Tibial artery (tissue), 4 donors: ENCODE measurements at regions not wholly inside any gene's neighbourhood (a gene's known extent, or its start where the extent isn't known, plus 50 kb on each side); places are given as distances from the start of the nearest gene placed in this dataset.

Experiments
- DNase-seq, 2 donors: peaks; one replicate each; pipeline ENCODE4 v3.0.0-alpha.2; 2019
- H3K27ac ChIP-seq, 2 donors: fragments of 200-600 bp; sonication (generic) in 1 of 2; 1 replicate in 1 of 2; 2 replicates in 1 of 2; pipeline ENCODE4 v1.5.1; 2018 to 2019; ENCODE audit warnings: mild to moderate bottlenecking in 1 of 2
- H3K27me3 ChIP-seq, 2 donors: fragments of 200-600 bp; sonication (generic) in 1 of 2; one replicate each; pipeline versions ENCODE4 v1.5.1 to v1.6.0; 2016 to 2019
- H3K36me3 ChIP-seq, 3 donors: fragments of 200-600 bp; sonication (generic) in 2 of 3; one replicate each; pipeline ENCODE4 v1.5.1; 2016 to 2019; ENCODE audit warnings: mild to moderate bottlenecking in 2 of 3
- H3K4me1 ChIP-seq, 4 donors: fragments of 200-600 bp; sonication (generic) in 2 of 4; 1 replicate in 3 of 4; 2 replicates in 1 of 4; pipeline ENCODE4 v1.5.1; 2016 to 2019
- H3K4me3 ChIP-seq, 2 donors: fragments of 200-600 bp; sonication (generic) in 1 of 2; 1 replicate in 1 of 2; 2 replicates in 1 of 2; pipeline ENCODE4 v1.5.1; 2018 to 2019; ENCODE audit warnings: mild to moderate bottlenecking in 2 of 2
- H3K9me3 ChIP-seq, 3 donors: fragments of 200-600 bp; sonication (generic) in 1 of 3; one replicate each; pipeline ENCODE4 v1.5.1; 2016 to 2019
- CTCF ChIP-seq, 2 experiments: fragments of 200-600 bp in 1 of 2; fragments of 450-650 bp in 1 of 2; IDR thresholded peaks; one replicate each; pipeline ENCODE4 v1.5.1; 2017 to 2019; ENCODE audit warnings: antibody characterized with exemption in 2 of 2, mild to moderate bottlenecking in 1 of 2, moderate library complexity in 1 of 2
- intact Hi-C: fragments of 100-400 bp; cut with DNase I; formaldehyde crosslinking; loops from one replicate; pipeline ENCODE4 v1.15.0; 2023; ENCODE audit warnings: low total_unique reads

DNA sequence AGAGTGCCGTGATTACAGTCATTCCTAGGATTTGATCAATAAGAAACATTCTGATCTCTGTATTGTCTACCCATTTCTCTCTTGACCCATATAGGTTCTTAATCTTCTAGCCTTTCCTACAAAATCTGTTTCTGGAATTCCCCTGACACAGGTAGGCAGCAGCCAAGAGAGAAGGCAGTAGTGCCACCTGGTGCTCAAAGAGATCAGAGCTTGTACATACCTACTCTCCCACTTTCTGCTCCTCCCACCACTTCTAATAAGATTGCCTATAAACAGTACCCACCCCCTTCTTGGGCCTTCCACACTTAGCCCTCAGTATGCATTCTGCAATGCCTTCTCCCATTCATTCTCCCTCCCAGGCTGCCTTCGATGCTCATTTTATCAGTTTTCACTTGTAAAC lies 117.4 kb upstream of the RORB start:
- no peaks in the 10 kb centered on the region for H3K9me3 ChIP-seq
- no peak overlapping the region for H3K27ac ChIP-seq
- intact Hi-C loops = no loop called here
- no peak for TF ChIP-seq CTCF (IDR thresholded peaks at IDR 0.05)
- no peak overlapping the region for H3K4me3 ChIP-seq
- H3K4me1 ChIP-seq = no peaks in the 10 kb centered on the region
- H3K27me3 ChIP-seq = no peaks in the 10 kb centered on the region
- DNase-seq = no peak
- H3K36me3 ChIP-seq = no peaks in the 10 kb centered on the region

- intact Hi-C loops = no loop called here
- TF ChIP-seq CTCF (IDR thresholded peaks at IDR 0.05) = no peak
- Histone ChIP-seq H3K4me3 (no peak overlapping the region), H3K36me3 (no peaks in the 10 kb centered on the region), H3K9me3 (no peaks in the 10 kb centered on the region), H3K27me3 (no peaks in the 10 kb centered on the region), H3K27ac (no peak overlapping the region), H3K4me1 (no peaks in the 10 kb centered on the region)
- DNase-seq = no peak
These were observed 105.3 kb upstream of the RORB start for GRCh38 chr9:74391816-74392215.

- no peaks in the 10 kb centered on the region for H3K36me3 ChIP-seq
- H3K27me3 ChIP-seq = no peaks in the 10 kb centered on the region
- TF ChIP-seq CTCF (IDR thresholded peaks at IDR 0.05) = no peak
- peaks cover 0 to 14% (median 6%) of the 10 kb centered on the region in 3 donors for H3K9me3 ChIP-seq
- H3K27ac ChIP-seq = no peak overlapping the region
- DNase-seq = no peak
- intact Hi-C loops = no loop called here
- no peaks in the 10 kb centered on the region for H3K4me1 ChIP-seq
- H3K4me3 ChIP-seq = no peak overlapping the region
These were observed 93.6 kb upstream of the RORB start for GRCh38 chr9:74403581-74403980.

DNA sequence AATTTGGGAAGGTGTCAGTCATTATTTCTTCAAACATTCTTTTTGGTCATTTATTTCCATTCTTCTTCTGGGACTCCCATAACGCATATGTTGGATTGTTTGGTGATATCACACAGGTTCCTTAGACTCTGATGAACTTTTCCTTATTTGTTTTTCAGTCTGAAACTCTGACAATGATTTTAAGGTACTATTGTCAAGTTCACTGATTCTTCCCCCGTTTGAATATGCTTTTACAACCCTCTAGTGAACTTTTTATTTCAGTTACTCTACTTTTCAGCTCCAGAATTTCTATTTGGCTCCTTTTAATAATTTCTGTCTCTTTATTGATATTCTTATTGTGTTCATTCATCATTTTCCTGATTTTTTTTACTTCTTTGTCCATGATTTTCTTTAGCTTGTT lies 92.5 kb upstream of the RORB start:
- intact Hi-C loops = no loop called here
- H3K27ac ChIP-seq = no peak overlapping the region
- no peak for TF ChIP-seq CTCF (IDR thresholded peaks at IDR 0.05)
- H3K36me3 ChIP-seq = no peaks in the 10 kb centered on the region
- H3K4me1 ChIP-seq = no peaks in the 10 kb centered on the region
- DNase-seq = no peak
- no peak overlapping the region for H3K4me3 ChIP-seq
- H3K27me3 ChIP-seq = no peaks in the 10 kb centered on the region
- H3K9me3 ChIP-seq = peaks cover 0 to 14% (median 6%) of the 10 kb centered on the region in 3 donors

- H3K4me1 ChIP-seq = no peaks in the 10 kb centered on the region
- intact Hi-C loops = no loop called here
These were observed 90.0 kb upstream of the RORB start for GRCh38 chr9:74407166-74407565.

More at GRCh38 chr9:74407166-74407565, 90.0 kb upstream of the RORB start:
- Histone ChIP-seq H3K36me3 (no peaks in the 10 kb centered on the region), H3K27me3 (no peaks in the 10 kb centered on the region), H3K27ac (no peak overlapping the region), H3K9me3 (peaks cover 0 to 14% (median 6%) of the 10 kb centered on the region in 3 donors), H3K4me3 (no peak overlapping the region)
- TF ChIP-seq CTCF (IDR thresholded peaks at IDR 0.05) = no peak
- no peak for DNase-seq
